Fibroblast of the aortic adventitia (primary cell): ENCODE measurements at regions not wholly inside any gene's neighbourhood (a gene's known extent, or its start where the extent isn't known, plus 50 kb on each side); places are given as distances from the start of the nearest gene placed in this dataset.

Source experiments
- DNase-seq: peaks from one replicate; pipeline ENCODE4 v3.0.0-alpha.2; 2010; ENCODE audit warnings: low read depth
- H3K4me3 ChIP-seq: 2 replicates; pipeline ENCODE4 v1.5.1; 2011; ENCODE audit warnings: low read depth, mild to moderate bottlenecking, control low read depth, low read length, moderate library complexity
- TF ChIP-seq, protein P1 (sequence below): IDR thresholded peaks from 2 replicates; pipeline ENCODE4 v1.5.1; 2011; ENCODE audit warnings: mild to moderate bottlenecking, low read length, control low read depth, inconsistent platforms; ENCODE audit not compliant: insufficient read depth

DNA sequence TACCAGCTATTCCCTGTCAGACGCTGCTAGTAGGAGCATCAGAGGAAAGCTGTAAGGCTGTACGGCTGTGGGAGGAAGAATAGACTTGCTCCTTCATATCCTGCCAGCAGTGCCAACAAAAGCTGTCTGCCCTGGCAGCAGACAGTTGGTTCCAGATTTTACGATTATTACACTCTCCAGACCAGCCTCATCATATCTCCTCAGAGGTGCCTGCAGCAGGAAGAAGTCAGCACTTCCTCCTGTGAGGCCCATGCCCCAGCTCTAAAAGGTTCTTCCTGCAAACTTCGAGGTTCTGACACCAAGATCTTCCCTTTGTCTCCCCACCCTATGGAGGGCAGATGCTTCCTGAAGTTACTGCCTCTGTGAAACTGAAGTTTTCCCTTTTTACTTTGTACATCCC lies 537.7 kb upstream of the PKDCC start:
- no peak overlapping the region for H3K4me3 ChIP-seq
- no peak for DNase-seq
- TF ChIP-seq, protein P1, sequence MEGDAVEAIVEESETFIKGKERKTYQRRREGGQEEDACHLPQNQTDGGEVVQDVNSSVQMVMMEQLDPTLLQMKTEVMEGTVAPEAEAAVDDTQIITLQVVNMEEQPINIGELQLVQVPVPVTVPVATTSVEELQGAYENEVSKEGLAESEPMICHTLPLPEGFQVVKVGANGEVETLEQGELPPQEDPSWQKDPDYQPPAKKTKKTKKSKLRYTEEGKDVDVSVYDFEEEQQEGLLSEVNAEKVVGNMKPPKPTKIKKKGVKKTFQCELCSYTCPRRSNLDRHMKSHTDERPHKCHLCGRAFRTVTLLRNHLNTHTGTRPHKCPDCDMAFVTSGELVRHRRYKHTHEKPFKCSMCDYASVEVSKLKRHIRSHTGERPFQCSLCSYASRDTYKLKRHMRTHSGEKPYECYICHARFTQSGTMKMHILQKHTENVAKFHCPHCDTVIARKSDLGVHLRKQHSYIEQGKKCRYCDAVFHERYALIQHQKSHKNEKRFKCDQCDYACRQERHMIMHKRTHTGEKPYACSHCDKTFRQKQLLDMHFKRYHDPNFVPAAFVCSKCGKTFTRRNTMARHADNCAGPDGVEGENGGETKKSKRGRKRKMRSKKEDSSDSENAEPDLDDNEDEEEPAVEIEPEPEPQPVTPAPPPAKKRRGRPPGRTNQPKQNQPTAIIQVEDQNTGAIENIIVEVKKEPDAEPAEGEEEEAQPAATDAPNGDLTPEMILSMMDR: no peak

DNA sequence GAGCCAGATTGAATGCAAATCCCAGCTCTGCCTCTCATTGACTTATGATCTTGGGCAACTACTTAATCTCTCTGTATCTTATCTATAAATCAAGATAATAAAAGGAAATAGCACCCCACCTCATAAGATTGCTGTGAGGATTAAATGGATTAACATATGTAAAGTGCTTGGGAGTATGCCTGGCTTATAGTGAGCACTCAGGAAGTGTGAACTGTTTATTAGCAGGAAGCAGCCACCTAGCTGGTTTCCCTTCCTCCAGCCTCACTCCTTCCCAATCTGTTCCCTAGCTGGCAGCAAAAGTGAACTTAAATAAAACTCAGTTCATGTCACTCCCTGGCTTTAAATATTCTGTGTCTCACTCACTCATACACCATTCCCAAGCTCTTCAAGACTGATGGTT lies 526.6 kb upstream of the PKDCC start:
- TF ChIP-seq, protein P1: no peak
- H3K4me3 ChIP-seq: no peak overlapping the region
- DNase-seq: no peak

DNA sequence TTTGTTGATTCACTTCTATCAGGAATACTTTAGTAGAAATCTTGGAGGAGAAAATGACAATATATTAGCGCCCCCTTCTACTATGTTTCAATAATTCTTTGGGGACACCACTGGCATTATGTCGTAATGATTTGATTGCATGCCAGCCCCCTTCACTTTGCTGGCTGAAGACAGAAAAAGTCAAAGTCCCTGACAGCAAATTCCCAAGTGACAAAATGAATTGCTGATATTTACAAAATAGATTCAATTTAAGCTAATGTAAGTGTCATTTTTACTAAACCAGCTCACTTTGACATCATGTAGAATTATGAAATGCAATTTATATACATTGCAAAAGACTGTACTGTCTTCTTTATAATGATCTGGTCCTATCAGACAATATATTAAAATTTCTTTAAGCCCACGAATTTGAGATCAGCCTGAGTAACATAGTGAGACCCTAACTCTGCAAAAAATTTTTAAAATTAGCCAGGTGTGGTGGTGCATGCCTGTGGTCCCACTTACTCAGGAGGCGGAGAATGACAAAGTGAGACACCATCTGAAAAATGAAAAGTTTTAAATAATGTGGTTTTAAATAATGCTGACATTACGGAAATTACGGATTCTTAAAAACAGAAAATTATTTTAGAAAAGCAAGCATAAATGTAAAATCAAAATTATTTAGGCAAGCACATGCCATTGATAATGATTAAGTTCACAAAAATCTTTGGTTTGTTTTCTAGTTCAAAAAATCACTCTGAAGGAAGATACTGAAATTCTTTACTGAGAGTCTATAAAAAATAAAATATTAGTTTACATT lies 520.1 kb upstream of the PKDCC start:
- no peak overlapping the region for H3K4me3 ChIP-seq
- no peak for DNase-seq
- TF ChIP-seq, protein P1: no peak

DNA sequence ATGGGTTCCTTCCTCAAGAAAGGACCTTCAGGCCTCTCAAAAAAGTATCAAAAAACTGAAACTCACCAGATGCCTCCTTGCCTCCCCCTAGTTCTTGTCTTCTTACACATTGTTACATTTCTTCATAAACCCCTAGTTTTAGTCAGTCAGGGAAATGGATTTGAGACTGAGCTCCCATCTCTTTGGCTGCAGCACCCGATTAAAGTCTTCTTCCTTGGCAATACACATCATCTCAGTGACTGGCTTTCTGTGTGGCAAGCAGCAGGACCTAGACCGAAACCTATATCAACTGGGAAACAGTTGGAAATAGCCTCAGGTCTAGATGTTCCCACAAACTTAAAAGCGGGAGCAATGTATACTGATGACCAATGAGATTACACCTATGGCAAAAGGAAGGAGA lies 512.2 kb upstream of the PKDCC start:
- no peak overlapping the region for H3K4me3 ChIP-seq
- DNase-seq: no peak
- TF ChIP-seq, protein P1: no peak

DNA sequence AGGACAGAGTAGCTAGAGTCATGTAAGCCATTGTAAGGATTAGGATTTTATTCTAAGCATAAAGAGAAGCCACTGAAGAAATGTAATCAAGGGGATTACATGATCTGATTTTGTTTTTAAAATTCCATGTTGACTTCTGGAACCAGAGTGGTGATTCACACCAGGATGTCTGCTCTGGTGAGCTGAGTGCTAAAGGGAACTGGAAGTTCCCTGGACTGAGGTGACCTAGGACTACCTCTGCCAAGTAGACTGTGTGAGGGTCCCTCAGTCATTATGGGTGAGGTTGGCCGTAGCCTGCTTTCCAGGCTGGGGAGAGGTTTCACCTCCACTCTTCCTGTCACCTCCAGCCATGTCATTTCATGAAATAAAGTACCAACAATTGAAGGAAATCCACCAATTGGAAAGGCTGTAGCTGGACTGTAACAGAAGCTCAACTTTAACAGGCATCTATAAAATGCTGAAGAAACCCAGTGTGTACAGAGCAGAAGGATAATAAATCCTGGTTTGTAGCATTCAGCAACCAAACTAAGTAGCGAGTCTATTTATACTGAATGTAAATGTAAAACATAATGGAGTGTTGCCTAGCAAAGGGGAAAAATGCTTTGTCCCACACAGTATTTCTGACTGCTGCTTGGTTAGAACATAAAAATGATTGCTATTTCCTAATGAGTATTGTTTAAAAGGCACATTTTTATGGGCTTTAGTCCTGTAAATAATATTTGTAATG lies 507.4 kb upstream of the PKDCC start:
- no peak overlapping the region for H3K4me3 ChIP-seq
- TF ChIP-seq, protein P1: no peak
- no peak for DNase-seq

DNA sequence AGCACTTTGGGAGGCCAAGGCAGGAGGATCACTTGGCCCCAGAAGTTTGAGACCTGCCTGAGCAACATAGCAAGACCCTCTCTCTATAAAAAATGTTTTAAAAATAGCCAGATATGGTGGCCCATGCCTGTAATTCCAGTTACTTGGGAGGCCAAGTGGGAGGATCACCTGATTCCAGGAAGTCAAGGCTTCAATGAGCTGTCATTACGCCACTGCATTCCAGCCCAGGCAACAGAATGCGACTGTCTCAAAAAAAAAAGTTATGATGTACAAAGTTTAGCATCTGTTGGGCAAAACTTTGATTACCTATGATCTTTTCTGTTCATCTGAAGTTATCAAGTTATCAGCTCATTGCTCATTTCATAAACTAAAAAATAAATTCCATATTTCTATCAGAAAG lies 504.1 kb upstream of the PKDCC start:
- no peak for DNase-seq
- TF ChIP-seq, protein P1: no peak
- H3K4me3 ChIP-seq: no peak overlapping the region
